HUES64 (cell line): ENCODE measurements at regions not wholly inside any gene's neighbourhood (a gene's known extent, or its start where the extent isn't known, plus 50 kb on each side); places are given as distances from the start of the nearest gene placed in this dataset.

Experiments used
- H3K27ac ChIP-seq: 2 replicates; pipeline ENCODE4 v1.7.0; 2013; ENCODE audit warnings: low read depth, low read length, inconsistent platforms
- H3K27me3 ChIP-seq: 2 replicates; pipeline ENCODE4 v1.6.1; 2013; ENCODE audit warnings: mild to moderate bottlenecking, low read length; ENCODE audit not compliant: insufficient read depth
- H3K36me3 ChIP-seq: 2 replicates; pipeline ENCODE4 v1.6.1; 2013; ENCODE audit warnings: mild to moderate bottlenecking, low read length; ENCODE audit not compliant: insufficient read depth
- H3K4me1 ChIP-seq: 2 replicates; pipeline ENCODE4 v1.6.1; 2013; ENCODE audit warnings: mild to moderate bottlenecking, low read length, moderate library complexity; ENCODE audit not compliant: insufficient read depth
- H3K4me3 ChIP-seq: 2 replicates; pipeline ENCODE4 v1.5.1; 2013; ENCODE audit warnings: mild to moderate bottlenecking, low read length, moderate library complexity
- H3K9ac ChIP-seq: 2 replicates; pipeline ENCODE4 v1.6.1; 2013; ENCODE audit warnings: mild to moderate bottlenecking, low read depth, low read length
- H3K9me3 ChIP-seq: 2 replicates; pipeline ENCODE4 v1.6.1; 2013; ENCODE audit warnings: low read depth, low read length; ENCODE audit not compliant: insufficient read depth
- WGBS: fragments of 150-250, 120-280 bp; methylation state at CpG from one replicate; pipeline ENCODE4 v1.1.7; 2013; ENCODE audit warnings: missing lambda C conversion rate; 5-methylcytosine and 5-hydroxymethylcytosine counted together

- Histone ChIP-seq H3K9me3 (0 out of 2 replicates have a peak, but pooled peaks cover 3% of the 10 kb centered on the region), H3K9ac (no peak overlapping the region), H3K36me3 (no peaks in the 10 kb centered on the region), H3K4me3 (no peak overlapping the region), H3K27me3 (no peaks in the 10 kb centered on the region), H3K4me1 (no peaks in the 10 kb centered on the region), H3K27ac (no peak overlapping the region)
- 98% methylated on average over 3 of the region's 3 CpGs for WGBS
Observed at GRCh38 chr5:86008704-86009103, 609.0 kb upstream of the COX7C start.

GRCh38 chr5:86011937-86012336 is 605.8 kb upstream of the COX7C start:
- Histone ChIP-seq H3K4me3 (no peak overlapping the region), H3K27me3 (no peaks in the 10 kb centered on the region)
- WGBS, result no CpG with 5 or more reads among the region's 1 CpG

GRCh38 chr5:86029308-86029707 is 588.4 kb upstream of the COX7C start:
- Histone ChIP-seq H3K36me3 (no peaks in the 10 kb centered on the region), H3K4me1 (no peaks in the 10 kb centered on the region), H3K27me3 (no peaks in the 10 kb centered on the region), H3K9me3 (no peaks in the 10 kb centered on the region), H3K27ac (no peak overlapping the region), H3K9ac (no peak overlapping the region), H3K4me3 (no peak overlapping the region)
- WGBS, result no CpG with 5 or more reads among the region's 1 CpG

More at GRCh38 chr5:86011937-86012336, 605.8 kb upstream of the COX7C start:
- Histone ChIP-seq H3K27ac (no peak overlapping the region), H3K4me1 (no peaks in the 10 kb centered on the region), H3K9ac (no peak overlapping the region), H3K36me3 (no peaks in the 10 kb centered on the region), H3K9me3 (0 out of 2 replicates have a peak, but pooled peaks cover 3% of the 10 kb centered on the region)

GRCh38 chr5:86030753-86031152 is 587.0 kb upstream of the COX7C start:
- no peaks in the 10 kb centered on the region for H3K36me3 ChIP-seq
- no peak overlapping the region for H3K4me3 ChIP-seq
- no peaks in the 10 kb centered on the region for H3K27me3 ChIP-seq
- WGBS, result 96% methylated on average over 4 of the region's 4 CpGs
- H3K9me3 ChIP-seq, result no peaks in the 10 kb centered on the region
- no peak overlapping the region for H3K9ac ChIP-seq
- no peak overlapping the region for H3K27ac ChIP-seq
- no peaks in the 10 kb centered on the region for H3K4me1 ChIP-seq

- Histone ChIP-seq H3K4me3 (no peak overlapping the region), H3K9me3 (no peaks in the 10 kb centered on the region), H3K36me3 (no peaks in the 10 kb centered on the region), H3K9ac (no peak overlapping the region), H3K4me1 (no peaks in the 10 kb centered on the region), H3K27ac (no peak overlapping the region), H3K27me3 (no peaks in the 10 kb centered on the region)
- 91% methylated on average over 3 of the region's 3 CpGs for WGBS
Observed at GRCh38 chr5:86038566-86038965, 579.2 kb upstream of the COX7C start.

GRCh38 chr5:86039351-86039750 is 578.4 kb upstream of the COX7C start:
- no peak overlapping the region for H3K9ac ChIP-seq
- no peaks in the 10 kb centered on the region for H3K27me3 ChIP-seq
- WGBS, result 92% methylated on average over 7 of the region's 7 CpGs
- no peak overlapping the region for H3K4me3 ChIP-seq
- H3K36me3 ChIP-seq, result no peaks in the 10 kb centered on the region
- no peaks in the 10 kb centered on the region for H3K9me3 ChIP-seq
- H3K27ac ChIP-seq, result no peak overlapping the region
- H3K4me1 ChIP-seq, result no peaks in the 10 kb centered on the region

- Histone ChIP-seq H3K4me3 (no peak overlapping the region), H3K9ac (no peak overlapping the region), H3K27me3 (no peaks in the 10 kb centered on the region), H3K27ac (no peak overlapping the region), H3K4me1 (no peaks in the 10 kb centered on the region), H3K36me3 (no peaks in the 10 kb centered on the region), H3K9me3 (no peaks in the 10 kb centered on the region)
- 94% methylated on average over 1 of the region's 1 CpG for WGBS
Observed at GRCh38 chr5:86070719-86071118, 547.0 kb upstream of the COX7C start.

GRCh38 chr5:86074297-86074696 is 543.4 kb upstream of the COX7C start:
- no peak overlapping the region for H3K27ac ChIP-seq
- no peaks in the 10 kb centered on the region for H3K4me1 ChIP-seq
- H3K9ac ChIP-seq, result no peak overlapping the region
- H3K9me3 ChIP-seq, result no peaks in the 10 kb centered on the region
- H3K4me3 ChIP-seq, result no peak overlapping the region
- H3K27me3 ChIP-seq, result no peaks in the 10 kb centered on the region
- H3K36me3 ChIP-seq, result no peaks in the 10 kb centered on the region
- WGBS, result 86% methylated on average over 2 of the region's 3 CpGs

GRCh38 chr5:86075139-86075538 is 542.6 kb upstream of the COX7C start:
- Histone ChIP-seq H3K27ac (no peak overlapping the region), H3K4me1 (no peaks in the 10 kb centered on the region), H3K9ac (no peak overlapping the region), H3K9me3 (no peaks in the 10 kb centered on the region), H3K36me3 (no peaks in the 10 kb centered on the region), H3K27me3 (no peaks in the 10 kb centered on the region), H3K4me3 (no peak overlapping the region)
- 90% methylated on average over 6 of the region's 6 CpGs for WGBS

- Histone ChIP-seq H3K9me3 (no peaks in the 10 kb centered on the region), H3K27me3 (no peaks in the 10 kb centered on the region), H3K27ac (no peak overlapping the region), H3K4me3 (no peak overlapping the region), H3K36me3 (no peaks in the 10 kb centered on the region), H3K4me1 (no peaks in the 10 kb centered on the region), H3K9ac (no peak overlapping the region)
- 96% methylated on average over 1 of the region's 1 CpG for WGBS
Observed at GRCh38 chr5:86095092-86095491, 522.6 kb upstream of the COX7C start.

GRCh38 chr5:86101966-86102365 is 515.8 kb upstream of the COX7C start:
- no peak overlapping the region for H3K27ac ChIP-seq
- H3K4me1 ChIP-seq, result no peaks in the 10 kb centered on the region
- H3K9me3 ChIP-seq, result no peaks in the 10 kb centered on the region
- no peaks in the 10 kb centered on the region for H3K27me3 ChIP-seq
- H3K4me3 ChIP-seq, result no peak overlapping the region
- no peak overlapping the region for H3K9ac ChIP-seq
- WGBS, result 92% methylated on average over 6 of the region's 6 CpGs
- no peaks in the 10 kb centered on the region for H3K36me3 ChIP-seq

- Histone ChIP-seq H3K27me3 (no peaks in the 10 kb centered on the region), H3K9ac (no peak overlapping the region), H3K4me3 (no peak overlapping the region), H3K9me3 (no peaks in the 10 kb centered on the region), H3K4me1 (no peaks in the 10 kb centered on the region), H3K36me3 (no peaks in the 10 kb centered on the region), H3K27ac (no peak overlapping the region)
- 92% methylated on average over 6 of the region's 6 CpGs for WGBS
Observed at GRCh38 chr5:86108825-86109224, 508.9 kb upstream of the COX7C start.
